Heart left ventricle (tissue), 13 donors: ENCODE measurements at regions not wholly inside any gene's neighbourhood (a gene's known extent, or its start where the extent isn't known, plus 50 kb on each side); places are given as distances from the start of the nearest gene placed in this dataset.

Source experiments
- CTCF ChIP-seq, 12 donors: fragments of 200-600 bp; sonication (generic) in 4 of 12; IDR thresholded peaks; one replicate each; pipeline versions ENCODE4 v1.5.0 to v1.8.0; 2018 to 2022; ENCODE audit warnings: antibody characterized with exemption in 12 of 12, mild to moderate bottlenecking in 5 of 12
- POLR2A ChIP-seq, 2 donors: fragments of 450-650 bp; IDR thresholded peaks; one replicate each; pipeline ENCODE4 v1.6.1; 2017; ENCODE audit warnings: antibody characterized with exemption in 2 of 2, mild to moderate bottlenecking in 2 of 2, moderate library complexity in 2 of 2
- donor health status: ischemic (EF 13 %, LVEDD 7.1; RV severe dilation, severe dysfunction).
- donor health status: DM: no; HTN: yes; CAD: no.
- donor health status: DM: no; HTN: no; CAD: no.
- donor health status: ischemic (EF 25% LVEDD 6.9; RV normal size, moderate dysfunction).
- donor health status: ischemic (EF 25% LVEDD 5.7; RV mildly dilated, moderate dysfunction).
- donor health status: ischemic (EF 35%, LVEDD 5.7; RV mildly dilated, moderate dysfunction).
- donor health status: nonischemic (EF 11% LVEDD 7.7; RV severe dilation, severe dysfunction).
- donor health status: DM: yes; HTN: yes; CAD: no.
- donor health status: PGD.
- donor health status: ischemic (EF 29% LVEDD 5.4; RV normal size, mild dysfunction).
- donor health status: nonischemic (EF 23%, LVEDD 6.1; RV moderate dilation, normal function).

GRCh38 chr11:70682760-70683159 is 284.4 kb downstream of the CTTN start:
- no peak for TF ChIP-seq CTCF (IDR thresholded peaks at IDR 0.05)
- TF ChIP-seq POLR2A (IDR thresholded peaks at IDR 0.05) = no peak
